Caco-2 (cell line): ENCODE measurements at regions not wholly inside any gene's neighbourhood (a gene's known extent, or its start where the extent isn't known, plus 50 kb on each side); places are given as distances from the start of the nearest gene placed in this dataset.

ENCODE experiments used
- BruUV-seq: library from RNA; stranded (reverse); fragments of 400-500 nt; replicated peaks from 2 replicates; lab custom pipeline; 2021; lab: Mats Ljungman, UMichigan
- CTCF ChIA-PET: fragments of 300-600 bp; sonication (Branson Sonifier 250); formaldehyde crosslinking; loops from one replicate; lab custom pipeline; 2022; ENCODE audit warnings: antibody characterized with exemption; lab: Charles Lee
- POLR2A ChIA-PET: fragments of 300-600 bp; sonication (Branson Sonifier 250); formaldehyde crosslinking; loops from one replicate; lab custom pipeline; 2022; ENCODE audit warnings: antibody characterized with exemption; lab: Charles Lee
- DNase-seq, 2 experiments: peaks; one replicate each; pipeline versions ENCODE4 v3.0.0 to v3.0.0-alpha.2; 2020 to 2022
- H3K27me3 ChIP-seq: replicated peaks from 2 replicates; pipeline ENCODE4 v1.6.0; 2011; ENCODE audit warnings: low read length; ENCODE audit not compliant: control insufficient read depth, insufficient read depth
- H3K36me3 ChIP-seq: 2 replicates; pipeline ENCODE4 v1.5.1; 2011; ENCODE audit warnings: low read length; ENCODE audit not compliant: control insufficient read depth, insufficient read depth
- H3K4me1 ChIP-seq: fragments of 250-450 bp; sonication (Bioruptor Pico); 2 replicates; pipeline ENCODE4 v1.5.1; 2020; ENCODE audit warnings: mild to moderate bottlenecking
- H3K4me3 ChIP-seq: 2 replicates; pipeline ENCODE4 v1.5.1; 2011; ENCODE audit warnings: low read depth, mild to moderate bottlenecking, control low read depth, low read length
- H3K9me3 ChIP-seq: fragments of 250-450 bp; sonication (Bioruptor Pico); 2 replicates; pipeline ENCODE4 v1.5.1; 2020; ENCODE audit warnings: mild to moderate bottlenecking, moderate library complexity
- H3K27ac Mint-ChIP-seq: one replicate; pipeline ENCODE4 v1.8.0; 2022; ENCODE audit warnings: mixed read lengths; ENCODE audit not compliant: unreplicated experiment
- H3K27me3 Mint-ChIP-seq: one replicate; pipeline ENCODE4 v1.8.0; 2022; ENCODE audit warnings: mixed read lengths; ENCODE audit not compliant: insufficient read depth, unreplicated experiment
- H3K36me3 Mint-ChIP-seq: one replicate; pipeline ENCODE4 v1.8.0; 2022; ENCODE audit warnings: mild to moderate bottlenecking, mixed read lengths; ENCODE audit not compliant: insufficient read depth, unreplicated experiment
- H3K4me1 Mint-ChIP-seq: one replicate; pipeline ENCODE4 v1.8.0; 2022; ENCODE audit warnings: low read depth, mixed read lengths; ENCODE audit not compliant: unreplicated experiment
- H3K4me3 Mint-ChIP-seq: one replicate; pipeline ENCODE4 v1.8.0; 2022; ENCODE audit warnings: mild to moderate bottlenecking, moderate library complexity, mixed read lengths; ENCODE audit not compliant: unreplicated experiment
- H3K9me3 Mint-ChIP-seq: one replicate; pipeline ENCODE4 v1.8.0; 2022; ENCODE audit warnings: mixed read lengths; ENCODE audit not compliant: unreplicated experiment
- CTCF ChIP-seq, 2 experiments: fragments of 200-600 bp in 1 of 2; IDR thresholded peaks; 1 replicate in 1 of 2; 2 replicates in 1 of 2; pipeline versions ENCODE4 v1.5.1 to v1.8.0; 2011 to 2022; ENCODE audit warnings: antibody characterized with exemption in 1 of 2, control low read depth in 1 of 2, inconsistent platforms in 1 of 2, low read depth in 1 of 2, low read length in 1 of 2, mild to moderate bottlenecking in 1 of 2, moderate library complexity in 1 of 2; ENCODE audit not compliant: insufficient read depth in 1 of 2, severe bottlenecking in 1 of 2, unreplicated experiment in 1 of 2
- intact Hi-C: fragments of 100-400 bp; cut with micrococcal nuclease; formaldehyde crosslinking; loops from one replicate; pipeline ENCODE4 v1.10.0; 2022; ENCODE audit not compliant: unreplicated experiment

DNA sequence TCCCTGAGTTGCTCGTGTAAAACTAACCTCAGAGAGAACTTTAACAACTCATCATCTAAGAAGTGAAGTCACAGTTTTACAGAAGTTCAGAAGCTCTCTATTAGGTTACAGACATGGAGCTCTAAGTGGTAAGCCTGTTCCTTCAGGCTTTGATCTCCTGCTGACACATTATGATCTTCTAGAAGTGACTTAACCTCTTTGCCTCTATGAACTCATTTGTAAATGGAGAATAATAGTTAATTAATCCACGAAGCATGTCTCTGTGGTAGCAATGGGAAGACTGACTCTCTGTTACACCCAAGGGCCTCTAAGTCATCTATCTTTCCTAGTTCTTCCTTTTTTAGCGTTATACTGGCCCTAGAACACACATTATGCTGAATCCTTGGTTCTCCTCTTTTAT lies 157.9 kb upstream of the NRIP1 start:
- H3K27ac Mint-ChIP-seq = no peak overlapping the region
- BruUV-seq = no TSS peak
- intact Hi-C loops = no loop called here
- peaks cover 10% of the 10 kb centered on the region for H3K9me3 Mint-ChIP-seq
- Histone ChIP-seq H3K27me3 (no peaks in the 10 kb centered on the region), H3K9me3 (no peaks in the 10 kb centered on the region), H3K4me3 (no peak overlapping the region), H3K4me1 (no peaks in the 10 kb centered on the region), H3K36me3 (no peaks in the 10 kb centered on the region)
- H3K4me3 Mint-ChIP-seq = no peak overlapping the region
- no peak for TF ChIP-seq CTCF (IDR thresholded peaks at IDR 0.05; ENCODE audit: insufficient read depth in 1 of 2, low read depth in 1 of 2, low read length in 1 of 2, severe bottlenecking in 1 of 2, unreplicated experiment in 1 of 2)
- H3K27me3 Mint-ChIP-seq = no peaks in the 10 kb centered on the region
- H3K36me3 Mint-ChIP-seq = no peaks in the 10 kb centered on the region
- ChIA-PET CTCF (no interaction called here), POLR2A (no interaction called here)
- no peaks in the 10 kb centered on the region for H3K4me1 Mint-ChIP-seq
- DNase-seq = no peak

DNA sequence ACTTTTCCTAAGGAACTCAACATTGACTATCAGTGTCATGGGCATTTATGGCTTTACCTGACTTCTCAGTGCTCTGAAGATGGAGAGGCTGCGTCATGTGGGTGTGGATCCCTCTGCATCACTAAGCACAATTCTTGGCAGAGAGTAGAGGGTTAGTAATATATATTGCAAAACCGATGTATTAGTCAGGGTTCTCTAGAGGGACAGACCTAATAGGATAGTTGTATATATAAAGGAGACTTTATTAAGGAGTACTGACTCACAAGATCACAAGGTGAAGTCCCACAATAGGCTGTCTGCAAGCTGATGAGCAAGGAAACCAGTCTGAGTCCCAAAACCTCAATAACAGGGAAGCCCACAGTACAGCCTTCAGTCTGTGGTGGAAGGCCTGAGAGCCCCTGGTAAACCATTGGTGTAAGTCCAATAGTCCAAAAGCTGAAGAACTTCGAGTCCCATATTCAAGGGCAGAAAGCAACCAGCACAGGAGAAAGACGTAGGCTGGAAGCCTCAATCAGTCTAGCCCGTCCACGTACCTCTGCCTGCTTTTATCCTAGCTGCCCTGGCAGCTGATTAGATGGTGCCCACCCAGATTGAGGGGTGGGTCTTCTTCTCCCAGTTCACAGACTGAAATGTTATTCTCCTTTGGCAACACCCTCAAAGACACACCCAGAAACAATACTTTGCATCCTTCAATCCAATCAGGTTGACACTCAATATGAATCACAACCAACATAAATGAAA lies 159.7 kb upstream of the NRIP1 start:
- ChIA-PET POLR2A (no interaction called here), CTCF (no interaction called here)
- DNase-seq = no peak
- Histone ChIP-seq H3K4me3 (no peak overlapping the region), H3K36me3 (no peaks in the 10 kb centered on the region), H3K4me1 (no peaks in the 10 kb centered on the region), H3K27me3 (no peaks in the 10 kb centered on the region), H3K9me3 (no peaks in the 10 kb centered on the region)
- no peaks in the 10 kb centered on the region for H3K36me3 Mint-ChIP-seq
- H3K4me1 Mint-ChIP-seq = no peaks in the 10 kb centered on the region
- no TSS peak for BruUV-seq
- no peak overlapping the region for H3K27ac Mint-ChIP-seq
- H3K9me3 Mint-ChIP-seq = peaks cover 10% of the 10 kb centered on the region
- intact Hi-C loops = no loop called here
- no peak for TF ChIP-seq CTCF (IDR thresholded peaks at IDR 0.05; ENCODE audit: insufficient read depth in 1 of 2, low read depth in 1 of 2, low read length in 1 of 2, severe bottlenecking in 1 of 2, unreplicated experiment in 1 of 2)
- no peaks in the 10 kb centered on the region for H3K27me3 Mint-ChIP-seq
- H3K4me3 Mint-ChIP-seq = no peak overlapping the region

- CTCF ChIA-PET = no interaction called here
- Histone ChIP-seq H3K4me1 (no peaks in the 10 kb centered on the region), H3K4me3 (no peak overlapping the region), H3K9me3 (no peaks in the 10 kb centered on the region), H3K36me3 (no peaks in the 10 kb centered on the region), H3K27me3 (no peaks in the 10 kb centered on the region)
- H3K4me3 Mint-ChIP-seq = no peak overlapping the region
- no peaks in the 10 kb centered on the region for H3K36me3 Mint-ChIP-seq
- H3K4me1 Mint-ChIP-seq = no peaks in the 10 kb centered on the region
- no peaks in the 10 kb centered on the region for H3K27me3 Mint-ChIP-seq
- no TSS peak for BruUV-seq
- no peak for DNase-seq
- H3K27ac Mint-ChIP-seq = no peak overlapping the region
- intact Hi-C loops = no loop called here
- POLR2A ChIA-PET = no interaction called here
- TF ChIP-seq CTCF (IDR thresholded peaks at IDR 0.05; ENCODE audit: insufficient read depth in 1 of 2, low read depth in 1 of 2, low read length in 1 of 2, severe bottlenecking in 1 of 2, unreplicated experiment in 1 of 2) = no peak
- peaks cover 20% of the 10 kb centered on the region for H3K9me3 Mint-ChIP-seq
Measured at GRCh38 chr21:15227919-15228318, 163.1 kb upstream of the NRIP1 start.
